NCI-H748 treated with DMSO at 0.1 percent for 48 hours (cell line): ENCODE measurements at regions not wholly inside any gene's neighbourhood (a gene's known extent, or its start where the extent isn't known, plus 50 kb on each side); places are given as distances from the start of the nearest gene placed in this dataset.

Experiments used
- DNase-seq: peaks from one replicate; lab custom pipeline; 2025; lab: John Stamatoyannopoulos, UW

GRCh38 chr2:198220763-198221610 is 416.6 kb downstream of the PLCL1 start:
- DNase-seq = no peak

- DNase-seq = no peak
Measured at GRCh38 chr2:198219292-198219691, 414.9 kb downstream of the PLCL1 start.

- no peak for DNase-seq
Measured at GRCh38 chr2:198214114-198214596, 409.8 kb downstream of the PLCL1 start.

GRCh38 chr2:198213253-198213652 is 408.9 kb downstream of the PLCL1 start:
- DNase-seq = no peak

- DNase-seq = no peak
Measured at GRCh38 chr2:198211706-198212105, 407.3 kb downstream of the PLCL1 start.

- DNase-seq = no peak
Measured at GRCh38 chr2:198203336-198204069, 399.1 kb downstream of the PLCL1 start.
